ENCODE measurements at regions not wholly inside any gene's neighbourhood (a gene's known extent, or its start where the extent isn't known, plus 50 kb on each side); places are given as distances from the start of the nearest gene placed in this dataset.

- TF ChIP-seq CTCF (conservative IDR thresholded peaks at IDR 0.05 in 1 of 2, IDR thresholded peaks at IDR 0.05 in 1 of 2; ENCODE audit: extremely low read depth in 1 of 2, insufficient read depth in 1 of 2, low read depth in 1 of 2, low read length in 2 of 2) (no peak), EZH2 (IDR thresholded peaks at IDR 0.05; ENCODE audit: borderline replicate concordance, low read length) (no peak)
Measured at GRCh38 chr9:80369641-80370040, 797.9 kb downstream of the TLE4 start.

All from mammary epithelial cell (primary cell).